OCI-LY7 (cell line): ENCODE measurements at regions not wholly inside any gene's neighbourhood (a gene's known extent, or its start where the extent isn't known, plus 50 kb on each side); places are given as distances from the start of the nearest gene placed in this dataset.

ENCODE experiments used
- BruUV-seq: library from RNA; stranded (reverse); fragments of 400-500 nt; replicated peaks from 2 replicates; lab custom pipeline; 2021; lab: Mats Ljungman, UMichigan
- CTCF ChIA-PET: fragments of 300-600 bp; sonication (Branson Sonifier 250); formaldehyde crosslinking; loops from one replicate; lab custom pipeline; 2022; ENCODE audit warnings: antibody characterized with exemption; ENCODE audit not compliant: unreplicated experiment; lab: Charles Lee
- POLR2A ChIA-PET: fragments of 300-600 bp; sonication (Branson Sonifier 250); formaldehyde crosslinking; loops from one replicate; lab custom pipeline; 2022; ENCODE audit warnings: antibody characterized with exemption; lab: Charles Lee
- DNase-seq: peaks from one replicate; pipeline ENCODE4 v3.0.0-alpha.2; 2015; ENCODE audit warnings: low spot score
- H2AFZ ChIP-seq: fragments of 200-600 bp; sonication (generic), shearing (Covaris generic); 2 replicates; pipeline ENCODE4 v1.6.1; 2014; ENCODE audit warnings: mild to moderate bottlenecking, antibody characterized with exemption, low read length, moderate library complexity
- H3K27ac ChIP-seq: fragments of 200-600 bp; sonication (generic); 2 replicates; pipeline ENCODE4 v1.5.1; 2014; ENCODE audit warnings: mixed run types, low read depth, mild to moderate bottlenecking, moderate library complexity, low read length, inconsistent platforms; ENCODE audit not compliant: poor library complexity, severe bottlenecking
- H3K36me3 ChIP-seq: fragments of 200-600 bp; sonication (generic); 2 replicates; pipeline ENCODE4 v1.6.1; 2014; ENCODE audit warnings: mild to moderate bottlenecking, antibody characterized with exemption, low read length, moderate library complexity, mixed read lengths; ENCODE audit not compliant: insufficient read depth
- H3K4me1 ChIP-seq: fragments of 200-600 bp; sonication (generic); 2 replicates; pipeline ENCODE4 v1.5.1; 2014; ENCODE audit warnings: mild to moderate bottlenecking, low read length; ENCODE audit not compliant: insufficient read depth, poor library complexity, severe bottlenecking
- H3K4me2 ChIP-seq: fragments of 200-600 bp; sonication (generic); 2 replicates; pipeline ENCODE4 v1.6.1; 2014; ENCODE audit warnings: mild to moderate bottlenecking, low read length
- H3K4me3 ChIP-seq: fragments of 200-600 bp; sonication (generic); 2 replicates; pipeline ENCODE4 v1.5.1; 2014; ENCODE audit warnings: mild to moderate bottlenecking, low read depth, low read length; ENCODE audit not compliant: poor library complexity, severe bottlenecking
- H3K79me2 ChIP-seq: fragments of 200-600 bp; sonication (generic); 2 replicates; pipeline ENCODE4 v1.6.1; 2016; ENCODE audit warnings: low read depth, mild to moderate bottlenecking, low read length, moderate library complexity, mixed read lengths; ENCODE audit not compliant: insufficient read depth
- H3K9me2 ChIP-seq: fragments of 200-600 bp; sonication (generic); 2 replicates; pipeline ENCODE4 v1.6.1; 2016; ENCODE audit warnings: mild to moderate bottlenecking, low read length, mixed read lengths; ENCODE audit not compliant: insufficient read depth
- H3K9me3 ChIP-seq: fragments of 200-600 bp; sonication (generic); 2 replicates; pipeline ENCODE4 v1.6.1; 2014; ENCODE audit warnings: mild to moderate bottlenecking, mixed run types, low read length, mixed read lengths
- H4K20me1 ChIP-seq: fragments of 200-600 bp; sonication (generic); 2 replicates; pipeline ENCODE4 v1.6.1; 2014; ENCODE audit warnings: mild to moderate bottlenecking, antibody characterized with exemption, low read length, moderate library complexity, mixed read lengths; ENCODE audit not compliant: insufficient read depth
- CTCF ChIP-seq: fragments of 200-600 bp; sonication (generic); conservative IDR thresholded peaks from 2 replicates; pipeline ENCODE4 v1.5.1; 2014; ENCODE audit warnings: mild to moderate bottlenecking, antibody characterized with exemption, low read length, moderate library complexity, mixed read lengths
- EZH2phosphoT487 ChIP-seq: fragments of 200-600 bp; sonication (generic); IDR thresholded peaks from 2 replicates; pipeline ENCODE4 v1.6.1; 2018; ENCODE audit warnings: low read depth, borderline replicate concordance, mild to moderate bottlenecking, mixed run types, antibody characterized with exemption, low read length, moderate library complexity, mixed read lengths
- intact Hi-C: fragments of 100-400 bp; cut with micrococcal nuclease; formaldehyde crosslinking; loops from one replicate; pipeline ENCODE4 v1.10.0; 2022; ENCODE audit not compliant: unreplicated experiment

DNA sequence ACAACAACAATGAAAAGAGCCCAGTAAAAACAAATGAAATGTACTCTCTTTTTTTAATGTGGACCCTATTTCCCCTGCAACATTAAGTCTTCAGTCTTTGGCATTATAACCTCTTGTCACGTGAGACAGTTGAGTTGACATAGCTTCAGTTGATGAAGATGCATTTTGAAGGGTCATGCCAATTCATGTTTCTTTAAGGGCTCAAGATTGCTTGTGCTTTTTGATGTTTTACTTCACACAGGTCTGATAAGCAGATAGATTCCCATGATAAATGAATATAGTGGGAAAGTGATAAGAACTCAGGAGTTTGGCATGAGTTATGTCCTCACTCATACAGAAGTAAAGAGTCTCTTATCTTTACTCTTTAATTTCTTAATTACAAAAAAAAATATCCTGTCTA, 229.4 kb downstream of the SNCAIP start:
- no peak overlapping the region for H2AFZ ChIP-seq
- BruUV-seq, result no TSS peak
- intact Hi-C loops, result no loop called here

GRCh38 chr5:122545986-122546385, 228.9 kb upstream of the SNX2 start:
- Histone ChIP-seq H3K9me2 (no peaks in the 10 kb centered on the region), H3K4me3 (no peak overlapping the region), H3K79me2 (no peaks in the 10 kb centered on the region), H3K4me2 (no peak overlapping the region), H3K4me1 (no peaks in the 10 kb centered on the region), H3K9me3 (no peaks in the 10 kb centered on the region), H4K20me1 (no peaks in the 10 kb centered on the region), H2AFZ (no peak overlapping the region), H3K36me3 (no peaks in the 10 kb centered on the region), H3K27ac (no peak overlapping the region)
- CTCF ChIA-PET, result no interaction called here
- POLR2A ChIA-PET, result interaction anchor here (0.7 kb wide), 1 partner anchor 464 kb away, joined by 3 read pairs; no protein-coding TSS in a partner anchor
- BruUV-seq, result no TSS peak
- no peak for DNase-seq
- TF ChIP-seq EZH2phosphoT487 (no peak), CTCF (no peak)
- intact Hi-C loops, result no loop called here

More for the DNA sequence above, 229.4 kb downstream of the SNCAIP start:
- Histone ChIP-seq H3K9me2 (no peaks in the 10 kb centered on the region), H3K4me2 (no peak overlapping the region), H3K9me3 (no peaks in the 10 kb centered on the region), H3K36me3 (no peaks in the 10 kb centered on the region), H4K20me1 (no peaks in the 10 kb centered on the region), H3K79me2 (no peaks in the 10 kb centered on the region), H3K4me3 (no peak overlapping the region), H3K27ac (no peak overlapping the region), H3K4me1 (no peaks in the 10 kb centered on the region)
- no peak for TF ChIP-seq CTCF
- TF ChIP-seq EZH2phosphoT487, result no peak
- ChIA-PET CTCF (no interaction called here), POLR2A (interaction anchor here (0.5 to 0.6 kb wide), 2 partner anchors 67 to 514 kb away, joined by 3 read pairs; no protein-coding TSS in a partner anchor)
- DNase-seq, result no peak

- POLR2A ChIA-PET, result no interaction called here
- Histone ChIP-seq H3K79me2 (no peaks in the 10 kb centered on the region), H3K4me3 (no peak overlapping the region), H3K4me2 (no peak overlapping the region), H3K36me3 (no peaks in the 10 kb centered on the region), H3K27ac (no peak overlapping the region), H4K20me1 (no peaks in the 10 kb centered on the region), H3K9me3 (no peaks in the 10 kb centered on the region), H3K4me1 (no peaks in the 10 kb centered on the region), H3K9me2 (no peaks in the 10 kb centered on the region), H2AFZ (no peak overlapping the region)
- CTCF ChIA-PET, result no interaction called here
- BruUV-seq, result no TSS peak
- intact Hi-C loops, result no loop called here
- no peak for DNase-seq
- no peak for TF ChIP-seq EZH2phosphoT487
- TF ChIP-seq CTCF, result no peak
These were observed 227.7 kb upstream of the SNX2 start for GRCh38 chr5:122547219-122547618.
